Hepatocyte (in vitro differentiated cells): ENCODE measurements at regions not wholly inside any gene's neighbourhood (a gene's known extent, or its start where the extent isn't known, plus 50 kb on each side); places are given as distances from the start of the nearest gene placed in this dataset.

Experiments
- DNase-seq: peaks from one replicate; pipeline ENCODE4 v3.0.0-alpha.2; 2016; ENCODE audit warnings: low spot score
- H2AFZ ChIP-seq: fragments of 200-600 bp; sonication (generic); 2 replicates; pipeline ENCODE4 v1.6.0; 2016; ENCODE audit warnings: antibody characterized with exemption, mild to moderate bottlenecking
- H3K27ac ChIP-seq: fragments of 200-600 bp; sonication (generic); 2 replicates; pipeline ENCODE4 v1.5.1; 2016; ENCODE audit warnings: mild to moderate bottlenecking
- H3K27me3 ChIP-seq: fragments of 200-600 bp; sonication (generic); 2 replicates; pipeline ENCODE4 v1.6.1; 2016
- H3K36me3 ChIP-seq: fragments of 200-600 bp; sonication (generic); replicated peaks from 2 replicates; pipeline ENCODE4 v1.5.1; 2016; ENCODE audit warnings: low read depth; ENCODE audit not compliant: insufficient read depth
- H3K4me1 ChIP-seq: fragments of 200-600 bp; sonication (generic); 2 replicates; pipeline ENCODE4 v1.5.1; 2016; ENCODE audit warnings: mild to moderate bottlenecking, moderate library complexity; ENCODE audit not compliant: insufficient read depth
- H3K4me2 ChIP-seq: fragments of 200-600 bp; sonication (generic); 2 replicates; pipeline ENCODE4 v1.6.0; 2016
- H3K4me3 ChIP-seq: fragments of 200-600 bp; sonication (generic); 2 replicates; pipeline ENCODE4 v1.5.1; 2016; ENCODE audit warnings: mild to moderate bottlenecking
- H3K79me2 ChIP-seq: fragments of 200-600 bp; sonication (generic); 2 replicates; pipeline ENCODE4 v1.6.0; 2017; ENCODE audit warnings: mild to moderate bottlenecking
- H3K9me2 ChIP-seq: fragments of 200-600 bp; sonication (generic); replicated peaks from 2 replicates; pipeline ENCODE4 v1.6.0; 2017; ENCODE audit warnings: mild to moderate bottlenecking; ENCODE audit not compliant: insufficient read depth
- H3K9me3 ChIP-seq: fragments of 200-600 bp; sonication (generic); 2 replicates; pipeline ENCODE4 v1.5.1; 2016; ENCODE audit warnings: low read depth, mild to moderate bottlenecking
- H4K20me1 ChIP-seq: fragments of 200-600 bp; sonication (generic); 2 replicates; pipeline ENCODE4 v1.6.0; 2016; ENCODE audit warnings: mild to moderate bottlenecking; ENCODE audit not compliant: insufficient read depth, poor library complexity, severe bottlenecking
- EZH2 ChIP-seq: fragments of 200-600 bp; sonication (generic); IDR thresholded peaks from 2 replicates; pipeline ENCODE4 v1.6.1; 2016; ENCODE audit warnings: antibody characterized with exemption, mild to moderate bottlenecking, borderline replicate concordance
- EZH2phosphoT487 ChIP-seq: fragments of 200-600 bp; sonication (generic); IDR thresholded peaks from one replicate; pipeline ENCODE4 v1.6.1; 2018; ENCODE audit warnings: antibody characterized with exemption, mild to moderate bottlenecking, low read depth, moderate library complexity; ENCODE audit not compliant: unreplicated experiment, severe bottlenecking
- WGBS: methylation state at CpG from one replicate; pipeline ENCODE4 v1.1.6; 2016; ENCODE audit warnings: low lambda C conversion rate; ENCODE audit errors: missing lambda C conversion rate; 5-methylcytosine and 5-hydroxymethylcytosine counted together
- TF ChIP-seq, protein P1 (sequence below): fragments of 200-600 bp; sonication (generic); IDR thresholded peaks from 2 replicates; pipeline ENCODE4 v1.5.1; 2016; ENCODE audit warnings: antibody characterized with exemption, mild to moderate bottlenecking; ENCODE audit not compliant: poor library complexity

DNA sequence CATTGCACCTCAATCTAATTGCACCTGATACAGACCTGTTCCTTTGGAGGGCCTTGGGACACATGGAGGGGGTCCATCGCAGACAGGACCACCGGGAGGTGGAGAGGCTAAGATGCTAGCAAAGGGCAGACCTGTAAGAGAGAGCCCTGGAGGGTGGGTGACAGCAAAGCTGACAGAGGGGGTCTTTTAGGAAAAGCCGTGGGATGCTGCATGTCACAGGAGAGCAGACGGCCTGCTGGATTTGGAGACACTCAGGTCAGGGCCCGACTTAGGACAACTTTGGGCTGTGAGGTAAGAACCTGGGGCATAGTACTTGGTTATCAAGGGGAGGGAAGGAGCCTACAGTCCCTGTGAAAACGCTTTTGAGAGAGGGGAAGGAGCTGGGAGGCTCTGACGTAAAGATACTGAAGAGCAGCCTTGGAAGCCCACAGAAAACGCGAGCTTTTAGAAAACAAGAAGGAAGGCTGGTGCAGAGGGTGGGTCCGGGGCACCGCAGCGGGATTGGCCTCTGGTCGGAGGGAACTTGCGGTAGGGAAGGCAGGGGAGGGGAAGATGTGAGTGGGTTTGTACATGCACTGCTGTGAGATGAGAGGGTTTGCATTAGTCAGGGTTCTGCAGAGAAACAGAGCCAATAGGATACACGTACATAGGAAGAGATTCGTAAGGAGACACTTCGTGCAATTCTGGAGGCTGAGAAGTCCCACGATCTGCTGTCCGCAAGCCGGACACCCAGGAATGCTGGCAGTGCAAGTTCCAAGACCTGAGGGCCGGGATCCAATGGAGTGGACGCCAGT lies 868.5 kb downstream of the TBC1D22A start:
- no peaks in the 10 kb centered on the region for H3K9me2 ChIP-seq
- H3K9me3 ChIP-seq: no peaks in the 10 kb centered on the region
- TF ChIP-seq EZH2 (no peak), EZH2phosphoT487 (no peak)
- TF ChIP-seq, protein P1, sequence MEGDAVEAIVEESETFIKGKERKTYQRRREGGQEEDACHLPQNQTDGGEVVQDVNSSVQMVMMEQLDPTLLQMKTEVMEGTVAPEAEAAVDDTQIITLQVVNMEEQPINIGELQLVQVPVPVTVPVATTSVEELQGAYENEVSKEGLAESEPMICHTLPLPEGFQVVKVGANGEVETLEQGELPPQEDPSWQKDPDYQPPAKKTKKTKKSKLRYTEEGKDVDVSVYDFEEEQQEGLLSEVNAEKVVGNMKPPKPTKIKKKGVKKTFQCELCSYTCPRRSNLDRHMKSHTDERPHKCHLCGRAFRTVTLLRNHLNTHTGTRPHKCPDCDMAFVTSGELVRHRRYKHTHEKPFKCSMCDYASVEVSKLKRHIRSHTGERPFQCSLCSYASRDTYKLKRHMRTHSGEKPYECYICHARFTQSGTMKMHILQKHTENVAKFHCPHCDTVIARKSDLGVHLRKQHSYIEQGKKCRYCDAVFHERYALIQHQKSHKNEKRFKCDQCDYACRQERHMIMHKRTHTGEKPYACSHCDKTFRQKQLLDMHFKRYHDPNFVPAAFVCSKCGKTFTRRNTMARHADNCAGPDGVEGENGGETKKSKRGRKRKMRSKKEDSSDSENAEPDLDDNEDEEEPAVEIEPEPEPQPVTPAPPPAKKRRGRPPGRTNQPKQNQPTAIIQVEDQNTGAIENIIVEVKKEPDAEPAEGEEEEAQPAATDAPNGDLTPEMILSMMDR: no peak
- H4K20me1 ChIP-seq: no peaks in the 10 kb centered on the region
- WGBS: 84% methylated on average over 22 of the region's 22 CpGs
- H3K4me2 ChIP-seq: no peak overlapping the region
- no peak overlapping the region for H3K4me3 ChIP-seq
- no peaks in the 10 kb centered on the region for H3K36me3 ChIP-seq
- no peaks in the 10 kb centered on the region for H3K27me3 ChIP-seq
- H2AFZ ChIP-seq: no peak overlapping the region
- no peak for DNase-seq
- no peak overlapping the region for H3K27ac ChIP-seq
- H3K79me2 ChIP-seq: no peaks in the 10 kb centered on the region
- H3K4me1 ChIP-seq: no peaks in the 10 kb centered on the region

DNA sequence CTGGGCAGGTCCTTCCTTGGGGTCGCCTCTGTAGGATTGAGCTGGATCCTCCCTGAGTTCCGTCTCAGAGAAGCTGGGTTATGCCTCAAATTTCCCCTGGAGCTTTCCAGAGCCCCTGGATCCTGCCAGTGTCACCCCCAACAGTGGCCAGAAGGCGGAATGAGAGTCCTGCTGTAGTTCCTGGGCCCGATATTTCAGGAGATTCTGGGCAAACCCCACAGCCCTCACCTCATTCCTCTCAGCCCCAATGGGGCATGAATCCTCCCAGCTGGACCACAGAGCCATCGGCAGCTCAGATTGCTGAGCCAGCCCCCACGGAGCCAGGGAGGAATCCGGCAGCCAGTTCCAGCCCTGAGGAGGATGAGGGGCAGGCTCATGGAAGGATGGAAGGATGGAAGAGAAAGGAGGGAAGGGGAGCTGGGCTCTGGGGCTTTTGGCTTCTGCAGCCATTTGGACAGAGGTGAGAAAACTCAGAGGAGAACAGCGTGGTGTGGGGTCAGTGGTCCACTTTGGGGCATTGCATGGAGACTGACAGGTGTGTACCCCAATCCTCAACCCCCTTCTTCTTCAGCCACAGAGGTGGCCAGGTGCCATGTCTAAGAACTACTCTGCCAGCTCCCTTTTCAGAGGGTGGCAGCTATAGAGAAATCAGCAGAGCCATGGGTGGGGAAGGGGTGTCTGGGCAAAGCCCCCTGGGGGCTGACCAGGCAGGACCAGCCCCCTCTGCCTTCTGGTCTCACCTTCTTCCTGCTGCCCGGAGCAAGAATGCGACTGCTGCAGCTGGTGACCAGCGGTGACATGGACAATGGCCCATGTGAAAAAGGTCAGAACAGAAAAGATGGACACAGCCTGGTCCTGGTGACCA lies 867.6 kb downstream of the TBC1D22A start:
- Histone ChIP-seq H3K36me3 (no peaks in the 10 kb centered on the region), H3K27ac (no peak overlapping the region), H3K9me3 (no peaks in the 10 kb centered on the region), H3K4me2 (no peak overlapping the region), H3K79me2 (no peaks in the 10 kb centered on the region), H3K4me1 (no peaks in the 10 kb centered on the region), H3K9me2 (no peaks in the 10 kb centered on the region), H4K20me1 (no peaks in the 10 kb centered on the region), H2AFZ (no peak overlapping the region), H3K4me3 (no peak overlapping the region), H3K27me3 (no peaks in the 10 kb centered on the region)
- 80% methylated on average over 11 of the region's 11 CpGs for WGBS
- TF ChIP-seq EZH2phosphoT487 (no peak), EZH2 (no peak)
- TF ChIP-seq, protein P1: no peak
- no peak for DNase-seq

DNA sequence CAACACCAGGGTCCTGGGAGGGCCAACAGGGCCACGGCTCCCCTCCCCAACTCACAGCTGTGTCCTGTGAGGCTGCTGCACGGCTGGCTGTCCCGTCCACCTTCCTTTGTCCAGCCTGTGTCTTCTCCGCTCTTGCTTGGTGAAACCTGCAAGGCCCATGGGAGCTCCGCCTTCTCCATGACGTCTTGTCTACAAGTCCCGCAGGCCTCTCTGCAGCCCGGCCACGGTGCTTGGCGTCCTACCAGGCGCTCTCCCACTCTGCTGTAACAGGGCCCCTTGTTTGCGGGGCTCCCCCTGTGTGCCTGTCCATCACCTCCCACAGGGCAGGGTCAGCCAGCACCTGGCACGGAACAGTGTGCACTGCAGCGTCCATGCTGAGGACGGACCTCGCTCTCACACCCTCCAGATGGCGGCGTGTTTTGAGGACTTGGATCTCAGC lies 866.8 kb downstream of the TBC1D22A start:
- no peak overlapping the region for H3K4me2 ChIP-seq
- TF ChIP-seq, protein P1: no peak
- TF ChIP-seq EZH2: no peak
- TF ChIP-seq EZH2phosphoT487: no peak
- 92% methylated on average over 18 of the region's 18 CpGs for WGBS
- H3K4me3 ChIP-seq: no peak overlapping the region
- DNase-seq: no peak
- no peaks in the 10 kb centered on the region for H3K4me1 ChIP-seq
- no peaks in the 10 kb centered on the region for H4K20me1 ChIP-seq
- no peak overlapping the region for H2AFZ ChIP-seq
- no peaks in the 10 kb centered on the region for H3K9me3 ChIP-seq
- H3K9me2 ChIP-seq: no peaks in the 10 kb centered on the region
- H3K36me3 ChIP-seq: no peaks in the 10 kb centered on the region
- H3K79me2 ChIP-seq: no peaks in the 10 kb centered on the region
- no peak overlapping the region for H3K27ac ChIP-seq
- no peaks in the 10 kb centered on the region for H3K27me3 ChIP-seq
